HCT116 (cell line): ENCODE measurements at regions not wholly inside any gene's neighbourhood (a gene's known extent, or its start where the extent isn't known, plus 50 kb on each side); places are given as distances from the start of the nearest gene placed in this dataset.

Experiments used
- ATAC-seq: fragments of 200-7000 bp; cut with Tn5 transposase; 2 replicates; pipeline ENCODE4 v1.9.1; 2020; ENCODE audit warnings: mild to moderate bottlenecking, moderate library complexity
- BruUV-seq: library from RNA; stranded (reverse); fragments of 400-500 nt; replicated peaks from 2 replicates; lab custom pipeline; 2021; lab: Mats Ljungman, UMichigan
- CTCF ChIA-PET: fragments of 300-600 bp; sonication (Branson Sonifier 250); formaldehyde crosslinking; loops from one replicate; lab custom pipeline; 2021; ENCODE audit warnings: antibody characterized with exemption; lab: Charles Lee
- POLR2A ChIA-PET: fragments of 300-600, 350-600 bp; sonication (Branson Sonifier 250); formaldehyde crosslinking; loops from one replicate; lab custom pipeline; 2021; ENCODE audit warnings: antibody characterized with exemption; lab: Charles Lee
- RAD21 ChIA-PET, 2 experiments: fragments of 300-600 bp; sonication (Branson Sonifier 250); formaldehyde crosslinking; loops; one replicate each; lab custom pipeline; 2023; ENCODE audit warnings: low total read pairs in 2 of 2; ENCODE audit not compliant: uncharacterized antibody in 2 of 2, unreplicated experiment in 2 of 2, low non-redundant PET in 1 of 2; lab: Charles Lee
- DNase-seq: peaks from one replicate; pipeline ENCODE4 v3.0.0-alpha.2; 2010; ENCODE audit warnings: low read depth, low spot score
- H2AFZ ChIP-seq: fragments of 200-600 bp; shearing (Covaris generic), sonication (generic); 2 replicates; pipeline ENCODE4 v1.6.1; 2017; ENCODE audit warnings: low read depth, mixed run types, mixed read lengths, antibody characterized with exemption, low read length; ENCODE audit not compliant: poor library complexity, severe bottlenecking
- H3K27ac ChIP-seq: 2 replicates; pipeline ENCODE4 v1.5.1; 2012; ENCODE audit warnings: low read depth, low read length
- H3K27me3 ChIP-seq: fragments of 200-600 bp; sonication (generic); 2 replicates; pipeline ENCODE4 v1.6.1; 2016; ENCODE audit warnings: mixed run types, low read length, mixed read lengths; ENCODE audit not compliant: insufficient read depth
- H3K36me3 ChIP-seq, 2 experiments: fragments of 200-500 bp in 1 of 2; fragments of 200-600 bp in 1 of 2; sonication (Bioruptor generic) in 1 of 2; sonication (generic) in 1 of 2; 2 replicates each; pipeline versions ENCODE4 v1.5.1 to v1.6.1; 2014 to 2016; ENCODE audit warnings: low read length in 2 of 2, inconsistent platforms in 1 of 2, mixed read lengths in 1 of 2, mixed run types in 1 of 2; ENCODE audit not compliant: insufficient read depth in 2 of 2, control insufficient read depth in 1 of 2
- H3K4me1 ChIP-seq, 2 experiments: fragments of 200-600 bp in 1 of 2; sonication (generic) in 1 of 2; 2 replicates each; pipeline versions ENCODE4 v1.5.1 to v1.6.1; 2012 to 2017; ENCODE audit warnings: low read length in 2 of 2, inconsistent platforms in 1 of 2, mild to moderate bottlenecking in 1 of 2, mixed read lengths in 1 of 2, mixed run types in 1 of 2, moderate library complexity in 1 of 2; ENCODE audit not compliant: insufficient read depth in 2 of 2, control insufficient read depth in 1 of 2
- H3K4me2 ChIP-seq: fragments of 200-600 bp; sonication (generic); 2 replicates; pipeline ENCODE4 v1.6.1; 2017; ENCODE audit warnings: mixed run types, low read length, mixed read lengths
- H3K4me3 ChIP-seq, 2 experiments: fragments of 200-600 bp in 1 of 2; sonication (generic) in 1 of 2; replicated peaks in 1 of 2; 2 replicates each; pipeline ENCODE4 v1.5.1; 2011 to 2016; ENCODE audit warnings: low read length in 2 of 2, control low read depth in 1 of 2, low read depth in 1 of 2, mild to moderate bottlenecking in 1 of 2, mixed read lengths in 1 of 2, mixed run types in 1 of 2
- H3K79me2 ChIP-seq: fragments of 200-600 bp; sonication (generic); 2 replicates; pipeline ENCODE4 v1.6.1; 2017; ENCODE audit warnings: mild to moderate bottlenecking, mixed run types, low read length, moderate library complexity, mixed read lengths; ENCODE audit not compliant: insufficient read depth
- H3K9ac ChIP-seq: fragments of 200-600 bp; sonication (generic); 2 replicates; pipeline ENCODE4 v1.6.1; 2016; ENCODE audit warnings: low read length, mixed read lengths
- H3K9me2 ChIP-seq: fragments of 200-600 bp; sonication (generic), shearing (Covaris generic); 2 replicates; pipeline ENCODE4 v1.6.1; 2017; ENCODE audit warnings: mixed run types, mild to moderate bottlenecking, moderate library complexity; ENCODE audit not compliant: insufficient read depth
- H3K9me3 ChIP-seq, 2 experiments: fragments of 200-500 bp in 1 of 2; fragments of 200-600 bp in 1 of 2; sonication (Bioruptor generic) in 1 of 2; sonication (generic) in 1 of 2; 2 replicates each; pipeline ENCODE4 v1.6.1; 2014 to 2017; ENCODE audit warnings: low read length in 2 of 2, mixed read lengths in 2 of 2, inconsistent platforms in 1 of 2, low read depth in 1 of 2, mild to moderate bottlenecking in 1 of 2, mixed run types in 1 of 2, moderate library complexity in 1 of 2; ENCODE audit not compliant: control insufficient read depth in 1 of 2, insufficient read depth in 1 of 2
- H4K20me1 ChIP-seq: fragments of 200-600 bp; sonication (generic), shearing (Covaris generic); 2 replicates; pipeline ENCODE4 v1.6.1; 2017; ENCODE audit warnings: mixed run types, mild to moderate bottlenecking, moderate library complexity; ENCODE audit not compliant: insufficient read depth
- ATF3 ChIP-seq: IDR thresholded peaks from 2 replicates; pipeline ENCODE4 v1.6.1; 2012
- CBX3 ChIP-seq: IDR thresholded peaks from 2 replicates; pipeline ENCODE4 v1.6.1; 2012; ENCODE audit warnings: low read depth
- CTCF ChIP-seq, 3 experiments: fragments of 200-600 bp in 1 of 3; sonication (generic) in 1 of 3; IDR thresholded peaks in 2 of 3; conservative IDR thresholded peaks in 1 of 3; 2 replicates each; pipeline ENCODE4 v1.5.1; 2012 to 2017; ENCODE audit warnings: low read depth in 2 of 3, low read length in 2 of 3, antibody characterized with exemption in 1 of 3, borderline replicate concordance in 1 of 3, control low read depth in 1 of 3, mild to moderate bottlenecking in 1 of 3, mixed read lengths in 1 of 3, mixed run types in 1 of 3, moderate library complexity in 1 of 3; ENCODE audit not compliant: insufficient read depth in 1 of 3
- EGR1 ChIP-seq: IDR thresholded peaks from 2 replicates; pipeline ENCODE4 v1.6.1; 2012; ENCODE audit warnings: low read depth
- EZH2 ChIP-seq: fragments of 200-600 bp; sonication (generic); IDR thresholded peaks from 2 replicates; pipeline ENCODE4 v1.6.1; 2017; ENCODE audit warnings: antibody characterized with exemption, mixed run types
- EZH2phosphoT487 ChIP-seq: fragments of 200-600 bp; IDR thresholded peaks from 2 replicates; pipeline ENCODE4 v1.6.1; 2018; ENCODE audit warnings: antibody characterized with exemption, borderline replicate concordance
- FOSL1 ChIP-seq: IDR thresholded peaks from 2 replicates; pipeline ENCODE4 v1.6.1; 2012; ENCODE audit warnings: low read depth
- POLR2AphosphoS5 ChIP-seq: IDR thresholded peaks from 2 replicates; pipeline ENCODE4 v1.6.1; 2011; ENCODE audit warnings: mild to moderate bottlenecking, low read depth, low read length, moderate library complexity
- SP1 ChIP-seq: IDR thresholded peaks from 2 replicates; pipeline ENCODE4 v1.6.1; 2012; ENCODE audit warnings: low read depth
- SRF ChIP-seq: IDR thresholded peaks from 2 replicates; pipeline ENCODE4 v1.6.1; 2012; ENCODE audit warnings: low read depth
- TCF7L2 ChIP-seq: IDR thresholded peaks from 2 replicates; pipeline ENCODE4 v1.7.0; 2011; ENCODE audit warnings: borderline replicate concordance, inconsistent platforms; ENCODE audit not compliant: insufficient read depth, insufficient read length; ENCODE audit errors: extremely low read depth
- YY1 ChIP-seq: IDR thresholded peaks from 2 replicates; pipeline ENCODE4 v1.6.1; 2011; ENCODE audit warnings: low read length, low read depth, moderate library complexity, mild to moderate bottlenecking; ENCODE audit not compliant: insufficient replicate concordance; ENCODE audit errors: extremely low read depth
- ZBTB33 ChIP-seq: IDR thresholded peaks from 2 replicates; pipeline ENCODE4 v1.6.1; 2011; ENCODE audit warnings: mild to moderate bottlenecking, low read length, moderate library complexity; ENCODE audit not compliant: insufficient replicate concordance; ENCODE audit errors: extremely low read depth
- ZNF274 ChIP-seq: fragments of 200-500 bp; sonication (Bioruptor generic); IDR thresholded peaks from 2 replicates; pipeline ENCODE4 v1.6.1; 2014; ENCODE audit warnings: mild to moderate bottlenecking, low read depth, low read length, inconsistent platforms
- intact Hi-C: fragments of 100-400 bp; cut with micrococcal nuclease; formaldehyde crosslinking; loops from 2 replicates; pipeline ENCODE4 v1.10.0; 2022

GRCh38 chr1:83619170-83619896, 379.6 kb downstream of the TTLL7 start:
- H4K20me1 ChIP-seq, result no peaks in the 10 kb centered on the region
- intact Hi-C loops, result no loop called here
- ChIA-PET RAD21 (no interaction called here), CTCF (no interaction called here), POLR2A (no interaction called here)
- H3K36me3 ChIP-seq, result no peaks in the 10 kb centered on the region
- no peaks in the 10 kb centered on the region for H3K9me3 ChIP-seq
- H3K4me2 ChIP-seq, result no peak overlapping the region
- H3K9ac ChIP-seq, result no peak overlapping the region
- no peak for DNase-seq
- TF ChIP-seq SRF, result no peak
- TF ChIP-seq POLR2AphosphoS5, result no peak
- TF ChIP-seq EZH2, result no peak
- TF ChIP-seq TCF7L2, result no peak
- no peak for TF ChIP-seq YY1
- no peak for TF ChIP-seq EZH2phosphoT487
- TF ChIP-seq CBX3, result no peak
- H3K79me2 ChIP-seq, result no peaks in the 10 kb centered on the region
- no peaks in the 10 kb centered on the region for H3K27me3 ChIP-seq
- H2AFZ ChIP-seq, result no peak overlapping the region
- H3K27ac ChIP-seq, result no peak overlapping the region
- BruUV-seq, result no TSS peak
- H3K4me1 ChIP-seq, result no peaks in the 10 kb centered on the region
- H3K9me2 ChIP-seq, result no peaks in the 10 kb centered on the region
- H3K4me3 ChIP-seq, result no peak overlapping the region
- ATAC-seq, result no peak

GRCh38 chr1:83617883-83618282, 381.0 kb downstream of the TTLL7 start:
- H3K27me3 ChIP-seq, result no peaks in the 10 kb centered on the region
- ATAC-seq (no peak), DNase-seq (no peak)
- H2AFZ ChIP-seq, result no peak overlapping the region
- intact Hi-C loops, result no loop called here
- ChIA-PET POLR2A (no interaction called here), CTCF (no interaction called here), RAD21 (no interaction called here)
- no peak overlapping the region for H3K27ac ChIP-seq
- no peak overlapping the region for H3K4me3 ChIP-seq
- H3K4me1 ChIP-seq, result no peaks in the 10 kb centered on the region
- no peaks in the 10 kb centered on the region for H3K9me2 ChIP-seq
- no peak overlapping the region for H3K4me2 ChIP-seq
- H4K20me1 ChIP-seq, result no peaks in the 10 kb centered on the region
- no TSS peak for BruUV-seq
- H3K79me2 ChIP-seq, result no peaks in the 10 kb centered on the region
- no peaks in the 10 kb centered on the region for H3K9me3 ChIP-seq
- H3K9ac ChIP-seq, result no peak overlapping the region
- H3K36me3 ChIP-seq, result no peaks in the 10 kb centered on the region
- TF ChIP-seq EGR1, result no peak
- TF ChIP-seq EZH2, result no peak
- no peak for TF ChIP-seq ZNF274
- no peak for TF ChIP-seq ATF3
- no peak for TF ChIP-seq FOSL1
- TF ChIP-seq EZH2phosphoT487, result no peak
- TF ChIP-seq ZBTB33, result no peak
- TF ChIP-seq SRF, result no peak
- no peak for TF ChIP-seq CTCF (IDR thresholded peaks at IDR 0.05 in 2 of 3, conservative IDR thresholded peaks at IDR 0.05 in 1 of 3; ENCODE audit: borderline replicate concordance in 1 of 3, insufficient read depth in 1 of 3, low read depth in 2 of 3, low read length in 2 of 3)
- TF ChIP-seq YY1, result no peak
- no peak for TF ChIP-seq SP1
